A673 (cell line): ENCODE measurements at regions not wholly inside any gene's neighbourhood (a gene's known extent, or its start where the extent isn't known, plus 50 kb on each side); places are given as distances from the start of the nearest gene placed in this dataset.

ENCODE experiments used
- BruUV-seq: library from RNA; stranded (reverse); fragments of 400-500 nt; replicated peaks from 2 replicates; lab custom pipeline; 2021; lab: Mats Ljungman, UMichigan
- CTCF ChIA-PET: fragments of 300-600 bp; sonication (Branson Sonifier 250); formaldehyde crosslinking; loops from one replicate; lab custom pipeline; 2022; ENCODE audit warnings: antibody characterized with exemption; lab: Charles Lee
- POLR2A ChIA-PET: fragments of 300-600 bp; sonication (Branson Sonifier 250); formaldehyde crosslinking; loops from one replicate; lab custom pipeline; 2022; ENCODE audit warnings: antibody characterized with exemption; ENCODE audit not compliant: low non-redundant PET; lab: Charles Lee
- DNase-seq: peaks from one replicate; pipeline ENCODE4 v3.0.0-alpha.2; 2015; ENCODE audit warnings: low spot score
- H3K27ac ChIP-seq: fragments of 200-600 bp; sonication (generic); 2 replicates; pipeline ENCODE4 v1.5.1; 2016; ENCODE audit warnings: mixed run types, low read depth, mild to moderate bottlenecking, mixed read lengths, antibody characterized with exemption, low read length; ENCODE audit not compliant: poor library complexity, severe bottlenecking
- H3K27me3 ChIP-seq: fragments of 200-600 bp; sonication (generic); replicated peaks from 2 replicates; pipeline ENCODE4 v1.6.1; 2017; ENCODE audit warnings: mixed run types, low read depth, mild to moderate bottlenecking, mixed read lengths, antibody characterized with exemption, low read length; ENCODE audit not compliant: insufficient read depth, poor library complexity
- H3K36me3 ChIP-seq: fragments of 200-600 bp; sonication (generic); 2 replicates; pipeline ENCODE4 v1.6.1; 2016; ENCODE audit warnings: mixed run types, mild to moderate bottlenecking, mixed read lengths, antibody characterized with exemption, low read length; ENCODE audit not compliant: insufficient read depth, poor library complexity, severe bottlenecking
- H3K4me1 ChIP-seq: fragments of 200-600 bp; sonication (generic); 2 replicates; pipeline ENCODE4 v1.6.1; 2017; ENCODE audit warnings: mixed run types, mild to moderate bottlenecking, mixed read lengths, antibody characterized with exemption, low read length; ENCODE audit not compliant: insufficient read depth, poor library complexity, severe bottlenecking
- H3K4me3 ChIP-seq: fragments of 200-600 bp; sonication (generic); 2 replicates; pipeline ENCODE4 v1.5.1; 2016; ENCODE audit warnings: low read depth, mixed run types, mild to moderate bottlenecking, mixed read lengths, low read length; ENCODE audit not compliant: poor library complexity, severe bottlenecking
- H3K9me3 ChIP-seq: fragments of 200-600 bp; sonication (generic); 2 replicates; pipeline ENCODE4 v1.6.1; 2016; ENCODE audit warnings: mixed run types, low read depth, mild to moderate bottlenecking, mixed read lengths, antibody characterized with exemption, low read length; ENCODE audit not compliant: poor library complexity, severe bottlenecking
- EZH2 ChIP-seq: fragments of 200-600 bp; sonication (generic); IDR thresholded peaks from 2 replicates; pipeline ENCODE4 v1.6.1; 2017; ENCODE audit warnings: borderline replicate concordance, low read depth, mild to moderate bottlenecking, mixed read lengths, antibody characterized with exemption, low read length; ENCODE audit not compliant: poor library complexity, severe bottlenecking
- intact Hi-C: fragments of 100-400 bp; cut with micrococcal nuclease; formaldehyde crosslinking; loops from one replicate; pipeline ENCODE4 v1.10.0; 2022; ENCODE audit not compliant: unreplicated experiment
- TF ChIP-seq, protein P1 (sequence below): fragments of 300-800, 200-600 bp; sonication (generic); conservative IDR thresholded peaks from 2 replicates; pipeline ENCODE4 v1.5.1; 2017; ENCODE audit warnings: low read depth, mild to moderate bottlenecking, antibody characterized with exemption, low read length, moderate library complexity, mixed read lengths

DNA sequence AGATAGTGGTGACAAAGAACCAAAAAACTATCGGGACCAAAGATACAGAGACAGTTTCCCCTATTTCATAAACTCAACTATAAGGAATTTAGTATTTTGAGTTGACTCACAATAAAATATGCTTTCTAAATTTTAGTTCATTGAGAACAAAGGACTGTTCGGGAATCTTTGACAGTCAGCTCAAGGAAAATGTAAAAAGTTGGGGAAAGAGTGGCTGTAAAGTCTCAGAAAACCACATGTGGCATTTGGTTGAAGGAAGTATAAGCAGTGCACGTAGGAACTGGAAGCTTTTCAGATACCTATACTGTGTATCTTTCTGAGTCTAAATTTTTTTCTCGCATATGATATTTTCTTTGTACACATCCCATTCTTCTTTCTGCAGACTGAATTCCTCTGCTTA lies 688.9 kb downstream of the KCNA4 start:
- H3K27ac ChIP-seq: no peak overlapping the region
- no TSS peak for BruUV-seq
- POLR2A ChIA-PET: no interaction called here
- H3K4me3 ChIP-seq: no peak overlapping the region
- H3K9me3 ChIP-seq: no peaks in the 10 kb centered on the region
- intact Hi-C loops: loop anchor here (2.0 kb wide), 2 partner anchors 167 to 629 kb away; no protein-coding TSS in a partner anchor
- H3K4me1 ChIP-seq: no peaks in the 10 kb centered on the region
- peaks cover 34% of the 10 kb centered on the region for H3K27me3 ChIP-seq
- no peak for DNase-seq
- no peaks in the 10 kb centered on the region for H3K36me3 ChIP-seq
- TF ChIP-seq, protein P1, sequence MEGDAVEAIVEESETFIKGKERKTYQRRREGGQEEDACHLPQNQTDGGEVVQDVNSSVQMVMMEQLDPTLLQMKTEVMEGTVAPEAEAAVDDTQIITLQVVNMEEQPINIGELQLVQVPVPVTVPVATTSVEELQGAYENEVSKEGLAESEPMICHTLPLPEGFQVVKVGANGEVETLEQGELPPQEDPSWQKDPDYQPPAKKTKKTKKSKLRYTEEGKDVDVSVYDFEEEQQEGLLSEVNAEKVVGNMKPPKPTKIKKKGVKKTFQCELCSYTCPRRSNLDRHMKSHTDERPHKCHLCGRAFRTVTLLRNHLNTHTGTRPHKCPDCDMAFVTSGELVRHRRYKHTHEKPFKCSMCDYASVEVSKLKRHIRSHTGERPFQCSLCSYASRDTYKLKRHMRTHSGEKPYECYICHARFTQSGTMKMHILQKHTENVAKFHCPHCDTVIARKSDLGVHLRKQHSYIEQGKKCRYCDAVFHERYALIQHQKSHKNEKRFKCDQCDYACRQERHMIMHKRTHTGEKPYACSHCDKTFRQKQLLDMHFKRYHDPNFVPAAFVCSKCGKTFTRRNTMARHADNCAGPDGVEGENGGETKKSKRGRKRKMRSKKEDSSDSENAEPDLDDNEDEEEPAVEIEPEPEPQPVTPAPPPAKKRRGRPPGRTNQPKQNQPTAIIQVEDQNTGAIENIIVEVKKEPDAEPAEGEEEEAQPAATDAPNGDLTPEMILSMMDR: no peak
- TF ChIP-seq EZH2: no peak
- CTCF ChIA-PET: interaction anchor here (0.7 to 3.6 kb wide), 4 partner anchors 169 to 1628 kb away, joined by 3 to 45 read pairs (median 10); partner anchors contain the start of gene BDNF

DNA sequence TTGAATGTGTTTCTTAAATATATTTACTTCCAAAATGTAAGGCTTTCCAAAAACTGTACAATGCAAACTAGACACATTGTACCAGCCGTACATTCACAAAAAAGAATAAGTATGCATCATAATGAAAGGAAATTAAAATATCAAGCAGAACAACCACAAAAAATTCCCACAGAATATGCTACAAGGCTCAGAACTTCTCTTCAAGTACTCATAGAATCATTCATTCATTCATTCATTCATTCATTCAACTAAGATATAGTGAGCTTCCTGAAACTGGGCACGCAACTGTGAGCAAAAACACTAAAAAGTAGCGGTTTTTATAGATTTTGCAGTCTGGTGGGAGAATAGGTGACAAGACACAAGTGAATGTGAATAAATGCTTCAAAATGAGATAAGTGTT lies 690.1 kb downstream of the KCNA4 start:
- Histone ChIP-seq H3K27ac (no peak overlapping the region), H3K4me3 (no peak overlapping the region), H3K36me3 (no peaks in the 10 kb centered on the region), H3K9me3 (no peaks in the 10 kb centered on the region), H3K4me1 (no peaks in the 10 kb centered on the region), H3K27me3 (peaks cover 23% of the 10 kb centered on the region)
- CTCF ChIA-PET: no interaction called here
- intact Hi-C loops: no loop called here
- no peak for DNase-seq
- BruUV-seq: no TSS peak
- TF ChIP-seq, protein P1: no peak
- no peak for TF ChIP-seq EZH2
- POLR2A ChIA-PET: interaction anchor here (0.6 kb wide), 1 partner anchor 720 kb away, joined by 3 read pairs; no protein-coding TSS in a partner anchor

DNA sequence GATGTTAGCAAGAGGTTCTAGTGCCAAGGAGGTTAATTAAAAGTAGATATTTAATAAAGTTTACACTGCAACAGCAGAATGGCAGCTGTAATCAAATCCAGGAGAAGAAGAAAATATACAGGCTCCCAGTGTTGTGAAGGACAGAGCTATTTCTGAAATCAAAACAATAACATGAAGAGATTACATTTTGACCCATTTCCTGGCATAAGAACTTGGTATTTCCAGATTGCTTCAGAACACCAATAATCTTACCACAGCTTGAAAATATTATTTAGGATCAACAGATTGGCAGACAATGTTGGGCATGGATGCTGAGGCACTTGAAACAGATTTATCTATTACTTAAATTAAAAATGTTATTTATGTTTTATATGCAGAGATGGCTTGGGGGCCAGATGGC lies 692.5 kb downstream of the KCNA4 start:
- Histone ChIP-seq H3K9me3 (no peaks in the 10 kb centered on the region), H3K4me1 (no peaks in the 10 kb centered on the region), H3K27me3 (no peaks in the 10 kb centered on the region), H3K27ac (no peak overlapping the region), H3K36me3 (no peaks in the 10 kb centered on the region), H3K4me3 (no peak overlapping the region)
- POLR2A ChIA-PET: no interaction called here
- no peak for TF ChIP-seq EZH2
- TF ChIP-seq, protein P1: no peak
- no peak for DNase-seq
- intact Hi-C loops: no loop called here
- CTCF ChIA-PET: no interaction called here
- BruUV-seq: no TSS peak
